ENCODE measurements at regions not wholly inside any gene's neighbourhood (a gene's known extent, or its start where the extent isn't known, plus 50 kb on each side); places are given as distances from the start of the nearest gene placed in this dataset.
A peak's percentile ranks its signal among the peaks of the same experiment; 100 is the strongest.

DNA sequence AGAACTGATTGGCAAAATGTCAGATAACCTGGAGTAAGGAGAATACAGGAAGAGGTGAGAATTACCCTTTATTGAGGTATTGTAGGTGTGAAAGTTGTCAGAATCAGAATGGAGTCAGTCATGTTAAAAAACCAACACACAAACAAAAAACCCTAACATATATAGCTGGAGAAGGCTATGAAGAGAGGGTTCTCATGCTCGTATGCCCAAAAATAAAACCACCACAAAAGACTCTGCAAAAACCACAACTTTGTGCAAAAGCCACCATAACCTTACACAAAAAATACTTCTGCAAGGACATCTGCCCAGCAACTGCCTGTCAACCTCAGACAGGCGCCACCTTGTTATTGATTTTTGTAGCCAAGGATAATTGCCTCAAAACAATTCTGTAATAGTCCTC is 136.0 kb downstream of the CD47 start:
- Histone ChIP-seq H3K27ac (ENCODE audit: control insufficient read depth, insufficient read depth) (no peak overlapping the region), H2AFZ (ENCODE audit: control insufficient read depth, low read depth, low read length) (no peak overlapping the region), H3K9ac (ENCODE audit: control insufficient read depth, insufficient read depth, low read length) (no peak overlapping the region), H3K36me3 (ENCODE audit: control insufficient read depth in 2 of 2, insufficient read depth in 2 of 2, low read length in 1 of 2) (no peaks in the 10 kb centered on the region), H3K4me1 (ENCODE audit: control insufficient read depth, insufficient read depth, low read length) (no peaks in the 10 kb centered on the region), H3K4me2 (ENCODE audit: control insufficient read depth, insufficient read depth) (no peak overlapping the region), H4K20me1 (ENCODE audit: control insufficient read depth, insufficient read depth) (no peaks in the 10 kb centered on the region), H3K4me3 (no peak overlapping the region), H3K27me3 (replicated peaks in 1 of 2; ENCODE audit: control insufficient read depth in 2 of 2, insufficient read depth in 2 of 2, low read length in 1 of 2) (no peaks in the 10 kb centered on the region; a peak in 1 of 4 replicates), H3K79me2 (ENCODE audit: control insufficient read depth, insufficient read depth, low read length) (no peaks in the 10 kb centered on the region), H3K9me3 (replicated peaks; ENCODE audit: control insufficient read depth, insufficient read depth, low read length) (no peaks in the 10 kb centered on the region)
- WGBS (ENCODE audit: insufficient coverage, insufficient replicate concordance, low lambda C conversion rate, missing lambda C conversion rate): 18% methylated on average over 2 of the region's 2 CpGs
- FAIRE-seq (no peak), DNase-seq (ENCODE audit: low read depth, low spot score) (no peak), ATAC-seq (no peak; the same call in 2 of the 3 replicates)
- SMC1A ChIA-PET (ENCODE audit: uncharacterized antibody, unreplicated experiment): no interaction called here
- RAD21 ChIA-PET (ENCODE audit: unreplicated experiment): no interaction called here
- in situ Hi-C loops (cut with MboI): no loop called here
- 0 out of 2 replicates have a peak, but pooled peaks have one; percentile 24 for TF ChIP-seq RUNX3 (IDR thresholded peaks at IDR 0.05; ENCODE audit: low read length)
- no peak for TF ChIP-seq TCF7 (IDR thresholded peaks at IDR 0.05; ENCODE audit: borderline replicate concordance)
- no peak for TF ChIP-seq EGR1 (IDR thresholded peaks at IDR 0.05; ENCODE audit: borderline replicate concordance in 1 of 2, low read depth in 2 of 2, low read length in 2 of 2)
- TF ChIP-seq HCFC1 (IDR thresholded peaks at IDR 0.05; ENCODE audit: low read length): no peak
- no peak for TF ChIP-seq CHD1 (IDR thresholded peaks at IDR 0.05; ENCODE audit: low read depth, low read length)
- POLR2A ChIA-PET: no interaction called here
- intact Hi-C loops (cut with micrococcal nuclease; ENCODE audit: unreplicated experiment): no loop called here
- BruUV-seq (replicated peaks): no TSS peak
- CTCF ChIA-PET: interaction anchor here (1.6 kb wide), 1 partner anchor 10 kb away, joined by 4 read pairs; no protein-coding TSS in a partner anchor

DNA sequence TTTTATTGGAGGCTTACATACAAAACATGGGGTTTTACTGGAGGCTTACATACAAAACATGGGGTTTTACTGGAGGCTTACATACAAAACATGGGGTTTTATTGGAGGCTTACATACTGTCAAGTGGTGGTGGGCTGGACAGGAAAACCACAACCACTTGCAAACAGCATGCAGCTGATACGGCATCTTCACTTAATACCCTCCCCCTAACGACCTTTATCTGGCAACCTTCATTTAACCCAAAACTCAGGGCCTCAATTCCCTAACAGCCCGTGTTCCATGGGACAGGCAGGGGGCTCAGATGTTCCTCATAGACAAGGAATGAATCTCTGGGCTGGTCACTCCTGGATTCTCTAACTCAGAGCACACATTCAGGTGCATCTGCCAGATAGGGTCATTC is 137.1 kb downstream of the CD47 start:
- Histone ChIP-seq H3K9ac (ENCODE audit: control insufficient read depth, insufficient read depth, low read length) (no peak overlapping the region), H3K4me1 (ENCODE audit: control insufficient read depth, insufficient read depth, low read length) (no peaks in the 10 kb centered on the region), H3K9me3 (replicated peaks; ENCODE audit: control insufficient read depth, insufficient read depth, low read length) (no peaks in the 10 kb centered on the region), H4K20me1 (ENCODE audit: control insufficient read depth, insufficient read depth) (no peaks in the 10 kb centered on the region), H3K27me3 (replicated peaks in 1 of 2; ENCODE audit: control insufficient read depth in 2 of 2, insufficient read depth in 2 of 2, low read length in 1 of 2) (no peaks in the 10 kb centered on the region; a peak in 1 of 4 replicates), H3K27ac (ENCODE audit: control insufficient read depth, insufficient read depth) (no peak overlapping the region), H3K4me3 (no peak overlapping the region), H3K79me2 (ENCODE audit: control insufficient read depth, insufficient read depth, low read length) (no peaks in the 10 kb centered on the region), H3K4me2 (ENCODE audit: control insufficient read depth, insufficient read depth) (no peak overlapping the region), H2AFZ (ENCODE audit: control insufficient read depth, low read depth, low read length) (no peak overlapping the region), H3K36me3 (ENCODE audit: control insufficient read depth in 2 of 2, insufficient read depth in 2 of 2, low read length in 1 of 2) (no peaks in the 10 kb centered on the region)
- TF ChIP-seq RUNX3 (IDR thresholded peaks at IDR 0.05; ENCODE audit: low read length): peak; percentile 39; the same call in 1 of the 2 replicates
- no peak for TF ChIP-seq RBBP5 (conservative IDR thresholded peaks at IDR 0.05)
- ChIA-PET POLR2A (no interaction called here), RAD21 (ENCODE audit: unreplicated experiment) (no interaction called here), CTCF (no interaction called here), SMC1A (ENCODE audit: uncharacterized antibody, unreplicated experiment) (no interaction called here)
- DNase-seq (ENCODE audit: low read depth, low spot score) (no peak), FAIRE-seq (no peak), ATAC-seq (peak; percentile 31; the same call in 2 of the 3 replicates)
- in situ Hi-C loops (cut with MboI): no loop called here
- BruUV-seq (replicated peaks): no TSS peak
- intact Hi-C loops (cut with micrococcal nuclease; ENCODE audit: unreplicated experiment): no loop called here
- WGBS (ENCODE audit: insufficient coverage, insufficient replicate concordance, low lambda C conversion rate, missing lambda C conversion rate): 24% methylated on average over 3 of the region's 3 CpGs

Measured in GM12878 (cell line).